Fibroblast of villous mesenchyme (primary cell): ENCODE measurements at regions not wholly inside any gene's neighbourhood (a gene's known extent, or its start where the extent isn't known, plus 50 kb on each side); places are given as distances from the start of the nearest gene placed in this dataset.
"Not testable (repeated sequence)": the region's sequence is repeated elsewhere in the genome, so short reads cannot be mapped to it uniquely, and the experiment has no call there.

Source experiments
- DNase-seq: peaks from one replicate; pipeline ENCODE4 v3.0.0-alpha.2; 2010; ENCODE audit warnings: low read depth
- H3K4me3 ChIP-seq: 2 replicates; pipeline ENCODE4 v1.5.1; 2011; ENCODE audit warnings: low read depth, mild to moderate bottlenecking, low read length
- TF ChIP-seq, protein P1 (sequence below): IDR thresholded peaks from 2 replicates; pipeline ENCODE4 v1.5.1; 2012; ENCODE audit warnings: low read depth, mild to moderate bottlenecking, low read length; ENCODE audit not compliant: insufficient read depth

DNA sequence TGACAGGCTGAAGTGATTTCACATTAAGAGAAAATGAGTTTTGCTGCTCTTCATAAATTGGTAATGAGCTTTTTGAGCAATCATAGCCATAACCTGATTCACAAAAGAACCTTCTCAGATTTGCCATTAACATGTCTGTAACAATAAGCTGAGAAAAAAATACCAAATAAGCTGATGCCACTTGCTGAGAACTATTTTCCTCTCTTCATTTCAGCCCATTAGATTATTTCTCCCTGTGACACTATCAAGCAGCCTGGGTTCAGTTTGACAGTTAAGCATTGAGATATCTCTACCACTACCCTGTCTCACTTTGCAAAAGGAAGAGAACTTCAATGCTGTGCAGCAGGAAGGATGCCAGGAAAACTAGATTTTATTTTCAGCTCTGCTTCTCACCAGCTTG is 673.9 kb downstream of the TRIB2 start:
- TF ChIP-seq, protein P1, sequence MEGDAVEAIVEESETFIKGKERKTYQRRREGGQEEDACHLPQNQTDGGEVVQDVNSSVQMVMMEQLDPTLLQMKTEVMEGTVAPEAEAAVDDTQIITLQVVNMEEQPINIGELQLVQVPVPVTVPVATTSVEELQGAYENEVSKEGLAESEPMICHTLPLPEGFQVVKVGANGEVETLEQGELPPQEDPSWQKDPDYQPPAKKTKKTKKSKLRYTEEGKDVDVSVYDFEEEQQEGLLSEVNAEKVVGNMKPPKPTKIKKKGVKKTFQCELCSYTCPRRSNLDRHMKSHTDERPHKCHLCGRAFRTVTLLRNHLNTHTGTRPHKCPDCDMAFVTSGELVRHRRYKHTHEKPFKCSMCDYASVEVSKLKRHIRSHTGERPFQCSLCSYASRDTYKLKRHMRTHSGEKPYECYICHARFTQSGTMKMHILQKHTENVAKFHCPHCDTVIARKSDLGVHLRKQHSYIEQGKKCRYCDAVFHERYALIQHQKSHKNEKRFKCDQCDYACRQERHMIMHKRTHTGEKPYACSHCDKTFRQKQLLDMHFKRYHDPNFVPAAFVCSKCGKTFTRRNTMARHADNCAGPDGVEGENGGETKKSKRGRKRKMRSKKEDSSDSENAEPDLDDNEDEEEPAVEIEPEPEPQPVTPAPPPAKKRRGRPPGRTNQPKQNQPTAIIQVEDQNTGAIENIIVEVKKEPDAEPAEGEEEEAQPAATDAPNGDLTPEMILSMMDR = no peak
- no peak for DNase-seq
- H3K4me3 ChIP-seq = no peak overlapping the region

DNA sequence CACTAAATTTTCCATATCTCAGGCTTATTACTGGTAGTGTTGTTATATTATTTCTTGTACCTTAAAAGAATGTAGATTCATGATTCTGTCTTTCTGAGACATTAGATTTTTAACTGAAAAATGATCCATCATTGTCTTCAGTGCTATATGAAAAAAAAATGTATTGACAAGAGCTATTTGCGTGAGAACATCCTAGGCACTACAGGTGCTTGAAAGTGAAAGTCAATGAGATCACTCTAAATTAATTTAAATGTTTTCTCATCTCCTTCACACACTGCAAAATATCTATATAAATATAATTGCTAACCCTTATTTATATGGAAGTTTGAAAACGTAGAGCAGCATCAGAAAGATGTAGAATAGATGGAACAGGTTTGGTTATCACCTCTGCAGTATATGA is 684.6 kb downstream of the TRIB2 start:
- TF ChIP-seq, protein P1 = no peak
- no peak overlapping the region for H3K4me3 ChIP-seq
- no peak for DNase-seq

DNA sequence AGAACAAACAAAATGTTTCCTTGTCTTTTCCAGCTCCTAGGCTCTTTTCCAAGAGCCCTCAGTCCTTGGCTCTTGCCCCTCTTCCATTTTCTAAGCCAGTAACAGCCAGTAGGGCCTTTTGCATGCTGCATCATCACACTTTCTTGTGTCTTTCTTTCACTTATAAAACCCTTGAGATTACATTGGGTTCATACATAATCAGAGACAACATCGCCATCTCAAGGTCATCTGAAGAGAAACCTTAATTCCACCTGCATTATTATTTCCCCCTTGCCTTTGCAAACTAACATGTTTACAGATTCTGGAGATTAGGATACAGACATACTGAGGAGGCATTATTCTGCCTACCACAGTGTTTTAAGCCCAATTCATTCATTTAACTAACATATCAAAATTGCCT is 697.3 kb downstream of the TRIB2 start:
- no peak for DNase-seq
- TF ChIP-seq, protein P1 = no peak
- no peak overlapping the region for H3K4me3 ChIP-seq

DNA sequence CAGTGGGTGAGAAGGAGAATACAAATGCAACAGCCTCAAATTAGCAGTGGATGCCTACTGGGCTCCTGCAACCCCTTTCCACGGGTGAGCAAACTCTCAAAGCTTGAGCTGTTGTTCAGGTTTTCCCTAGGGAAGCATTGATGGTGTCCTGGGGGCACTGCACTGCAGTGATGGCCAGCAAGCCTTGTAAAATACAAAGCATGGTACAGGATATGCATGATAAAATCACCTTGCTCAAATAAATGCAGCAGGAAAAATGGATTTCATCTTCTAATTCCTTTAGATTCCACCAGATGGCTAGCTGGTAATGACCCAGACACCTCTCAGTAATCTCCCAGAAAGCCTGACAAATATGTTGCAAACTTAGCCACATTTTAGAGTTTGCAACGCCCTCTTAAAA is 698.2 kb downstream of the TRIB2 start:
- DNase-seq = no peak
- TF ChIP-seq, protein P1 = no peak
- no peak overlapping the region for H3K4me3 ChIP-seq

DNA sequence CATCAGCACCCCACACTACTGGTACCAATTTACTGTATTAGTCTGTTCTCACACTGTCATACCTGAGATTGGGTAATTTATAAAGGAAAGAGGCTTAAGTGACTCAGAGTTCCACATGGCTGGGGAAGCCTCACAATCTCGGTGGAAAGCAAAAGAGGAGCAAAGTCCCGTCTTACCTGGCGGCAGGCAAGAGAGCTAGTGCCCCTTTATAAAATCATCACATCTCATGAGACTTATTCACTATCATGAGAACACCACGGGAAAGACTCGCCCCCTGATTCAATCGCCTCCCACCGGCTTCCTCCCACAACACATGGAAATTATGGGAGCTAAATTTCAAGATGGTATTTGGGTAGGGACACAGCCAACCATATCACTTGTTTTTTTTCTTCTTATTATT is 717.2 kb downstream of the TRIB2 start:
- H3K4me3 ChIP-seq = no peak overlapping the region
- TF ChIP-seq, protein P1 = no peak
- DNase-seq = no peak

DNA sequence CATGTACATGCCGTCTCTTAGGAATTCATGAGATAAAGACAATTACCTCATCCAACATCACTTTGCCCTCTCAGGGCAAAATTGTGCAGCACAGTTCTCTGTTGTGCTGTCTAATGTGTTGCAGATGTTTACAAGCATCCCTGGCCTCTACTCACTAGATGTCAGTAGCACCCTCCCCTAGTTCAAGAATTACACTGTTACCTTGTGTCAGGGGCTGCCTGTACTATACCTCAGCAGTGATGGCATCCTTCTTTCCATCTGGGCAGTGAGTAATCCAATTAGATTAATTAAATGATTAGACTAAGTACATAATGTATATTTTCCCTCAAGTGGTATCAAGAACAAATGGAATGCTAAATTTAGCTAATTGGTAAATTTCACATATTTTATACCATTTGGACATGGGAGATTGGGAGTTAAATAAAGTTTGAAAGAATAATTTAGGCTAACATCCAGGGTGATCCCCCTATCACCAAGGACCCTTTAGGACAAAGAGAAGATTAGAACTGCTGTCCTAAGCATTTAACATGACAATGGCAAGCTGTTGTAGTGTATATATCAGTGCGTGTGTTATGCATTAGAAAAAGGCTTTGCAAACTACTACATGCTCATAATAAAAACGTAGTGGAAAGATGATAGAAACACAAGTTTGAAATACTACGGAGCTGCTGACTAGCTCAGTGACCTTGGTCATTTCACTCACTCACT is 727.0 kb downstream of the TRIB2 start:
- not testable (repeated sequence) for DNase-seq, H3K4me3 ChIP-seq

DNA sequence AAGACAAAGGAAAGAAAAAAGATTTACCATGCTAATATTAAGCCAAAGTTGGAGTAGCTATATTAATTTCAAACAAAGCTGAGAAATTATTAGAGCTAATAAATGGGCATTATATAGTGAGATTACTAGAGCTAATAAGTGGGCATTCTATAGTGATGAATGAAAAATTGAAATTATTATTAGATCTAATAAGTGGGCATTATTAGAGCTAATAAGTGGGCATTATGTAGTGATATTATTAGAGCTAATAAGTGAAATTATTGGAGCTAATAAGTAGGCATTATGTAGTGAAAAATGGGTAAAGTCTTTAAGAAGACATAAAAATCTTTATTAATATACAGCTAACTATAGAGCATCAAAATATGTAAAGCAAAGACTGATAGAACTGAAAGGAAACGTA is 745.7 kb downstream of the TRIB2 start:
- no peak overlapping the region for H3K4me3 ChIP-seq
- no peak for DNase-seq
- TF ChIP-seq, protein P1 = no peak
